D721Med (cell line): ENCODE measurements at regions not wholly inside any gene's neighbourhood (a gene's known extent, or its start where the extent isn't known, plus 50 kb on each side); places are given as distances from the start of the nearest gene placed in this dataset.

Source experiments
- DNase-seq: peaks from one replicate; pipeline ENCODE4 v3.0.0; 2011; ENCODE audit warnings: low spot score; ENCODE audit not compliant: insufficient read length
- FAIRE-seq: peaks from 2 replicates; lab custom pipeline; 2011; peaks lifted over from hg19 to GRCh38; lab: Jason Lieb, UNC
- TF ChIP-seq, protein P1 (sequence below): IDR thresholded peaks from 2 replicates; pipeline ENCODE4 v1.5.1; 2012; ENCODE audit warnings: mild to moderate bottlenecking, control low read depth; ENCODE audit not compliant: insufficient read depth; ENCODE audit errors: missing control alignments

DNA sequence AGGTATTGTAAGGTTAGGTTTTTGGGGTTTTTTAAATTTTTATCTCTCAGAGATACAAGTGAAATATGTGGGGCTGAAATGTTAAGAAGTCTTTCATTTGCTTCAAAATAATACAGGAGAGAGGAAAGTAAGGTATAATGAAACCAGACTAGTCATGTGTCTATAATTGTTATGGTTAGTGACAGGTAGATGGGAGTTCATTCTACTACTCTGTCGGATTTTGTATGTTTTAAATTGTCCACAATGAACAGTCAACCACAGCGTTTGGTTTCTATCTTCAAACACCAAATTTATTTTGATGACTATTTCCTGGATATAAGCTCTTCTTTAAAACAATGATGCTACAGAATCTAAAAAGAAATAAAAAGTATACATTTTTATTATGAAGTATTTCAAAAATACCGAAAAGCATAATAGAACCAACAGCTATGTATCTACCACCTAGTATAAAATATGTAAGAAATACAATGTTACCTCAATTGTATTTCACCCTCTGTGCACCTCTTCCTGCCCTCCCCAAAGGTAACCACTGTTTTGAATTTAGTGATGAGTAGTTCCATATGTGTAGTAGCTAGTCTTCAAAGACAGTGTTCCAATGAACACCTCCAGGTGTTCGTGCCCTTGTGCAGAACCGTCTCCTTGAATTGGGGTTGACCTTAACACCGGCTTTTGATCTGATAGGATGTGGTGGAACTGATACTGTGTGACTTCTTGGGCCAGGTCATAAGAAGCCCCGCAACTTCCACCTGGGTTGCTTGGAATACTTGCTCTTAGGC lies 74.8 kb upstream of the CDK1 start:
- DNase-seq (no peak), FAIRE-seq (no peak)
- TF ChIP-seq, protein P1, sequence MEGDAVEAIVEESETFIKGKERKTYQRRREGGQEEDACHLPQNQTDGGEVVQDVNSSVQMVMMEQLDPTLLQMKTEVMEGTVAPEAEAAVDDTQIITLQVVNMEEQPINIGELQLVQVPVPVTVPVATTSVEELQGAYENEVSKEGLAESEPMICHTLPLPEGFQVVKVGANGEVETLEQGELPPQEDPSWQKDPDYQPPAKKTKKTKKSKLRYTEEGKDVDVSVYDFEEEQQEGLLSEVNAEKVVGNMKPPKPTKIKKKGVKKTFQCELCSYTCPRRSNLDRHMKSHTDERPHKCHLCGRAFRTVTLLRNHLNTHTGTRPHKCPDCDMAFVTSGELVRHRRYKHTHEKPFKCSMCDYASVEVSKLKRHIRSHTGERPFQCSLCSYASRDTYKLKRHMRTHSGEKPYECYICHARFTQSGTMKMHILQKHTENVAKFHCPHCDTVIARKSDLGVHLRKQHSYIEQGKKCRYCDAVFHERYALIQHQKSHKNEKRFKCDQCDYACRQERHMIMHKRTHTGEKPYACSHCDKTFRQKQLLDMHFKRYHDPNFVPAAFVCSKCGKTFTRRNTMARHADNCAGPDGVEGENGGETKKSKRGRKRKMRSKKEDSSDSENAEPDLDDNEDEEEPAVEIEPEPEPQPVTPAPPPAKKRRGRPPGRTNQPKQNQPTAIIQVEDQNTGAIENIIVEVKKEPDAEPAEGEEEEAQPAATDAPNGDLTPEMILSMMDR, result no peak

DNA sequence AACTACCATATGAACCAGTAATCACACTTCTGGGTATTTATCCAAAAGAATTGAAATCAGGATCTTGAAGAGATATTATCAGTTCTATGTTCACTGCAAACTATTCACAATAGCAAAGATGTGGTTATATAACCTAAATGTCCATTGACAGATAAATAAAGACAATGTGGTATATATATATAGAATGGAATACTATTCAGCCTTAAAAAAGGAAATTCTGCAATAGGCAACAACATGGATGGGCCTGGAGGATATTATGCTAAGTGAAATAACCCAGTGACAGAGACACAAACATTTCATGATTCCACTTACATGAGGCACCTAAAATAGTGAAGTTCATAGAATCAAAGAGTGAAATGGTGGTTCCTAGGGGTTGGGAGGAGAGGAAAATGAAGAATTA lies 90.6 kb upstream of the CDK1 start:
- FAIRE-seq, result no peak
- no peak for DNase-seq
- TF ChIP-seq, protein P1, result no peak

DNA sequence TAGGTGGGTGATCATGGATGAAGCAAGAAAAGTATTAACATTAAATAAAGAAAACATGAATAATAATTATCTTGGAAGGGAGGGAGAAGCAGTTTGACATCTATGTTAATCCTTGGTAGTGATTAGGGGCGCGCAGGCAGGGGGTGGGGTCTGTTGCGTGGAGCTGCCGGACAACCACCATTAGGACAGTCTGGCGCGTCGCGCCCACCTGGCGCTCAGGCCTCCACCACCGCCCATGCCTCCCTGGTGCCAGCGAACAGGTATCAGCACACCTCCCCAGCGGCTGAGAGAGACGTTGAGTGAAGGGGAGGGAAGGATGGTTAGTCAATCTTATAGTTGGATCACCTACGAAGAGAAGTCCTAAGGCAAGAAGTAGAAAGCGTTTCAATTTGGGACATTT lies 94.2 kb upstream of the CDK1 start:
- DNase-seq (no peak), FAIRE-seq (no peak)

DNA sequence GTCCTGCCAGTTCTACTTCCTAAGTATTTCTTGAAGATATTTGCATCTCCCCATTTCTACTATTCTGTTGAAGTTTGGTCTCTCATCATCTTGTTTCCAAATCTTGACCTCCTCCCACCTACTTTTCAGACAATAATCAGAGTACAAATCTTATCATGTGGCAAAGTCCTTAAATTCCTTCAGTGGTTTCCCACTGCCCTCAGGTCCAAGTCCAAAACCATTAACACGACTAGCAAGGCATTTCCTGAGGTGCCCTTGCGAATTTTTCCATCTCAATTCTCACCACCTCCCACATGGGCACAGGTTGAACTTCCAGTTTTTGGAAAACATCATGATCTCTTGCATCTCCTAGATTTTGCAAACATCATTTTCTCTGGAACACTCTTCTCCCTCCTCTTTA lies 97.2 kb upstream of the CDK1 start:
- TF ChIP-seq, protein P1, result no peak
- no peak for FAIRE-seq
- no peak for DNase-seq

More for the DNA sequence above, 94.2 kb upstream of the CDK1 start:
- TF ChIP-seq, protein P1, result no peak

DNA sequence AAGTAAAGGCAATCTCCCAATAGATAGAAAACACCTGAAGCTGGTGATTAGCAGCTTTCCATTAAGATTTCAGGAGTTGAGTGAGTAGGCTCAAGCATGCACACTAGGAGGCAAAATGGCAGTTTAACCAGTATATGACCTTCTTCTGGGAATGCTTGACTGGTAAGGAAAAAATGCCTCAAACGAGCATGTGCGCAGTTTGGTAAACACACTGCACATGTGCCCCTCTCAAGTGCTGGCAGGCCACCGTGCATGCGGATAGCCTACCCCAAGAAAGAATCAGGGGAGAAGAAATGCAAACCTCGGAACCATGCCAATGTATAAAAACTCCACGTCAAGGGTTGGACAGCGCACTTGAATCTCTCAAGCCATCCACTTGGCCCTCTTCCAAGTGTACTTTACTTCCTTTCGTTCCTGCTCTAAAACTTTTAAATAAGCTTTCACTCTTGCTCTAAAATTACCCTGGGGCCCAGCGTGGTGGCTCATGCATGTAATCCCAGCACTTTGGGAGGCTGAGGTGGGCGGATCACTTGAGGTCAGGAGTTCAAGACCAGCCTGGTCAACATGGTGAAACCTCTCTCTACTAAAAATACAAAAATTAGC lies 98.8 kb upstream of the CDK1 start:
- no peak for FAIRE-seq
- no peak for DNase-seq
- TF ChIP-seq, protein P1, result no peak

DNA sequence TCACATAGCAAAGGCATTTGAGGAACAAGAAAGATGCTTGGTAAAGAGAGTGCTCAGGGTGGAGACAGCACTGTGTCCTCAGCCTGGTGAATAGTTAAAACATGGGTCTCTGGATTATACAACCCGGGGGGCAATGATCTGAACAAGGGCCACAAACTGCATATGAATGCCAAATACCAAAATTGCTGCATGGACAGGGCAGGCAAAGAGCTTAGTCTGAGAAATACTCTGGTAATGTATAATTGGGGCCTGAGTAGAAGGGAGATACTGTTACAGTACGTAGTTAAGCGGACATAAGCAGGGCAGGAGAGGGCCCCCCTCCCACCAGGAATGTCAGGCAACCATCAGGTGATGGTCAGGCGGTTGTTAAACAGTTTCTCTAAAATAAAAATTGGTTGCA lies 99.3 kb upstream of the CDK1 start:
- FAIRE-seq (no peak), DNase-seq (no peak)
- TF ChIP-seq, protein P1, result no peak
